ENCODE measurements at regions not wholly inside any gene's neighbourhood (a gene's known extent, or its start where the extent isn't known, plus 50 kb on each side); places are given as distances from the start of the nearest gene placed in this dataset.

DNA sequence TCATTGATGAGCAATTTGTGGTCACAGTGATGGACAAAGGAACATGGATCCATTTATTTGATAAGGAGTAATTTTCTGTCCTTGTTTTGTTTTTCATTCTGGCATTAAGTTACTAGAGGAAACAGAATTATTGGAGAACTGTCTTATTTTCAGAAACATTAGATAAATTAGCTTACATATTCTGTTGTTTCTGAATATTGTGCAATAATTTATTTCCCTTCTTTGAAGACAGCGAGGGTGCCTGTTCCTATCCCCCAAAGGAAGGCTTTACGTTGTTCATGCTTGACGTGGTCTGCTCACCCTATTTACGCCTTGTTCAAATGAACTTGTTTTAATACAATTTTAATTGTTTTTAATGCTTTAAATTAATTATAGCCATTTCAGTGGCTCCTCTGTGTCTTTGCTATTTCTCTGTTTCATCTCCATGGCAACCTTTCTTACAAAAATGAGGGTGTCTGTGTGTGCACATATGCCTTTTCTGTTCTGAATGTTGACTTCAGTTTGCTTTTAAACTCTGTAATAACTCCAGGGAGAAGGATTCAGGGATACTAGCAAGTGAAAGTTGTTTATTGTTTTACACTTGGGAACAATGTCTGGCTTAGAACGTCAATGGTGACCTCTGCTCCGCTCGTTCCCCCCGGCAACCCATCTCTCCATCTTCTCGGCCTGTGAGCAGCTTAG, 138.3 kb upstream of the PLET1 start:
- no peak for DNase-seq
- no peak for TF ChIP-seq POLR2AphosphoS5 (IDR thresholded peaks at IDR 0.05)
- TF ChIP-seq, protein P1, sequence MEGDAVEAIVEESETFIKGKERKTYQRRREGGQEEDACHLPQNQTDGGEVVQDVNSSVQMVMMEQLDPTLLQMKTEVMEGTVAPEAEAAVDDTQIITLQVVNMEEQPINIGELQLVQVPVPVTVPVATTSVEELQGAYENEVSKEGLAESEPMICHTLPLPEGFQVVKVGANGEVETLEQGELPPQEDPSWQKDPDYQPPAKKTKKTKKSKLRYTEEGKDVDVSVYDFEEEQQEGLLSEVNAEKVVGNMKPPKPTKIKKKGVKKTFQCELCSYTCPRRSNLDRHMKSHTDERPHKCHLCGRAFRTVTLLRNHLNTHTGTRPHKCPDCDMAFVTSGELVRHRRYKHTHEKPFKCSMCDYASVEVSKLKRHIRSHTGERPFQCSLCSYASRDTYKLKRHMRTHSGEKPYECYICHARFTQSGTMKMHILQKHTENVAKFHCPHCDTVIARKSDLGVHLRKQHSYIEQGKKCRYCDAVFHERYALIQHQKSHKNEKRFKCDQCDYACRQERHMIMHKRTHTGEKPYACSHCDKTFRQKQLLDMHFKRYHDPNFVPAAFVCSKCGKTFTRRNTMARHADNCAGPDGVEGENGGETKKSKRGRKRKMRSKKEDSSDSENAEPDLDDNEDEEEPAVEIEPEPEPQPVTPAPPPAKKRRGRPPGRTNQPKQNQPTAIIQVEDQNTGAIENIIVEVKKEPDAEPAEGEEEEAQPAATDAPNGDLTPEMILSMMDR (IDR thresholded peaks at IDR 0.05) = no peak
- TF ChIP-seq EP300 (IDR thresholded peaks at IDR 0.05; ENCODE audit: low read depth) = no peak
- no peak for TF ChIP-seq POLR2A (IDR thresholded peaks at IDR 0.05)
- intact Hi-C loops (cut with DNase I; ENCODE audit: low total_unique reads) (no loop called here), in situ Hi-C loops (cut with MboI; ENCODE audit: low pct_ligation_motif_present in 1 of 4, low pct_unique_long_range_greater_than_20kb in 1 of 4, low sequenced_read_pairs in 3 of 4) (no loop called here)
- Histone ChIP-seq H3K9me3 (no peaks in the 10 kb centered on the region), H3K4me1 (no peaks in the 10 kb centered on the region), H3K36me3 (no peaks in the 10 kb centered on the region), H3K4me3 (no peak overlapping the region), H3K27ac (no peak overlapping the region), H3K27me3 (no peaks in the 10 kb centered on the region)
- 75 to 78% methylated on average over 7 to 9 of the region's 9 CpGs for WGBS, 2 donors (ENCODE audit: low coverage in 1 of 2)

DNA sequence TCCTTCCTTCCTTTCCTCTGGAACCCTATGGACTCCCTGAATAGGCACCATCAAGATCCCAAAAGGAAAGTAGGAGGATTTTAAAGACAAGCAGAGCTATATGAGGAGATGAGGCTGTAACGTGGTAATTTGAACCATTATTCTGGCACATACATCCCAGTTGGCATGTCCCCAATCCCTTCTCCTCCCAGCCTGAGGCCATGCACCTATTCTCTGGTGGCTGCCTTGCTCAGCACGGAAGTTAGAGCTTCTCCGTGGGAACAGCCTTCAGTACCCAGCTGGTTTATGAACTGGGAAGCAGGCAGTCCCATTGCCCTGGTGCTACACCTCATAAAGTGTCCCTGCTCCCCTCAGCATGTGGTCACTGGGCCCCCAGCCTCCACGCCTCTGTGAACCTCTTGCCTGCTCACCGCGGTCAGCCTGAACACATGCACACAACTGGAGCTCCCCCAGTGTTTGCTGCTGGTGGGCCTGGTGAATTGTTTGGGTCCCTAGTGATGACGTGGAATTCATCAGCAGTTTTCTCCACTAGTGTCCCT, 139.9 kb upstream of the PLET1 start:
- TF ChIP-seq, protein P1 (IDR thresholded peaks at IDR 0.05) = no peak
- TF ChIP-seq POLR2AphosphoS5 (IDR thresholded peaks at IDR 0.05) (no peak), POLR2A (IDR thresholded peaks at IDR 0.05) (no peak), EP300 (IDR thresholded peaks at IDR 0.05; ENCODE audit: low read depth) (no peak)
- Histone ChIP-seq H3K27ac (no peak overlapping the region), H3K36me3 (no peaks in the 10 kb centered on the region), H3K9me3 (no peaks in the 10 kb centered on the region), H3K27me3 (no peaks in the 10 kb centered on the region), H3K4me1 (no peaks in the 10 kb centered on the region), H3K4me3 (no peak overlapping the region)
- intact Hi-C loops (cut with DNase I; ENCODE audit: low total_unique reads) = no loop called here
- in situ Hi-C loops (cut with MboI; ENCODE audit: low pct_ligation_motif_present in 1 of 4, low pct_unique_long_range_greater_than_20kb in 1 of 4, low sequenced_read_pairs in 3 of 4) = no loop called here
- 64% methylated on average over 7 of the region's 7 CpGs; no CpG with 5 or more reads in 1 of the 2 donors for WGBS, 2 donors (ENCODE audit: low coverage in 1 of 2)
- DNase-seq = no peak

DNA sequence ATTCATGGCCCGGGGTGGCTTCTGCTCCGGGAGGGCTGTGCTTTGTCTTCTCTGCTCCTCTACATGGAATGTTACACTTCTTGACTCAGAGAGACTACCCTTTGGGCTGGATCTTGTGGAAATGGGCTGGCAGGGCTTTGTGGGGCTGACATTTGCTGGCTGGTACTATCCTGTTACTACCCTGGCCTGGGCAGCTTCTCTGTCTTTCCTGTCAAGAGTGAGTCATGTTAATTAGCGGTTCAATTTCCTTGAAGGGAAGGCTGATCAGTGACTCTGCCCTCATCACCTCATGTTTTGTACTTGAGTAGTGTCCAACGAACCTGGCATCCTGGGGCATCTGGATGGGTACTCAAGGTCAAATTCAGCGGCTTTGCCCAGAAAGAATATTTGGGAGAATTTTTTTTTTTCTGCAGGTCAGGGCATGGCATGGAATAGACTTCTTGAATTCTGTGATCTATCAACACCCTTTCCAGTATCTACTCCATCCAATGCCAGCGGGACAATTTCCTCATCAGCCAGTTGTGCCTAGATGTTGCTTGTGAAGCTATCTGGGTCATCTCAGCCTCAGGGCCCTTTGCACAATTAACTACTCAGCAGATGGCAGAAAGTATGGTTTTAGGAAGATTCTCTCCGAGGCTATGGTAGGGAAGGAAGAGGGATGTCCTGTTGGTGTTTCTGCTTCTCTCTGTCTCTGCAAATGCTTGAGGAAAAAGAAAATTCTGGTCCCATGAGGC, 140.5 kb upstream of the PLET1 start:
- in situ Hi-C loops (cut with MboI; ENCODE audit: low pct_ligation_motif_present in 1 of 4, low pct_unique_long_range_greater_than_20kb in 1 of 4, low sequenced_read_pairs in 3 of 4) = no loop called here
- no peak for DNase-seq
- no peak overlapping the region for H3K27ac ChIP-seq
- no peak overlapping the region for H3K4me3 ChIP-seq
- H3K27me3 ChIP-seq = no peaks in the 10 kb centered on the region
- no peaks in the 10 kb centered on the region for H3K36me3 ChIP-seq
- TF ChIP-seq EP300 (IDR thresholded peaks at IDR 0.05; ENCODE audit: low read depth) (no peak), POLR2AphosphoS5 (IDR thresholded peaks at IDR 0.05) (no peak), POLR2A (IDR thresholded peaks at IDR 0.05) (no peak)
- TF ChIP-seq, protein P1 (IDR thresholded peaks at IDR 0.05) = no peak
- intact Hi-C loops (cut with DNase I; ENCODE audit: low total_unique reads) = no loop called here
- WGBS, 2 donors (ENCODE audit: low coverage in 1 of 2) = 71 to 89% methylated on average over 3 to 7 of the region's 7 CpGs
- no peaks in the 10 kb centered on the region for H3K9me3 ChIP-seq
- H3K4me1 ChIP-seq = no peaks in the 10 kb centered on the region

DNA sequence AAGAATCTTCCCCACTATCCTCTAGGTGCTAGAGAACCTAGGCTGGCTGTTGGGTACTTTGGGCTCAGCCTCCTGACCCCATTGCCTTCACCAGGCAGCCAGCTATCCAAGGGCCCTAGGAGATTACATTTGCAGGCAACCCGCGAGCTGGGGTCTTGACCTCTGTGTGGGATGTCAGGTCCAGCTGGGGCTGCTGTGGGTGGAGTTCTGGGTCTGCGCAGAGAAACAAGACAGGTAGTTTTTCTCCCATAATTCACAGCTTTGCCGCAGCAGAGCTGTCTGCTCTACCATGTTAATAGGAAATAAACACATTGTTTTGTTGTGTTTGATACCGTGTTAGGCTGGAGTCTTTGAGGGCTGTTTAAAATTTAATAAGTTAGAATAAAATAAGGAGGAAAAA, 142.8 kb upstream of the PLET1 start:
- no peak for TF ChIP-seq POLR2A (IDR thresholded peaks at IDR 0.05)
- TF ChIP-seq, protein P1 (IDR thresholded peaks at IDR 0.05) = no peak
- Histone ChIP-seq H3K27ac (no peak overlapping the region), H3K4me1 (no peaks in the 10 kb centered on the region), H3K4me3 (no peak overlapping the region), H3K9me3 (no peaks in the 10 kb centered on the region), H3K27me3 (no peaks in the 10 kb centered on the region), H3K36me3 (no peaks in the 10 kb centered on the region)
- intact Hi-C loops (cut with DNase I; ENCODE audit: low total_unique reads) = no loop called here
- in situ Hi-C loops (cut with MboI; ENCODE audit: low pct_ligation_motif_present in 1 of 4, low pct_unique_long_range_greater_than_20kb in 1 of 4, low sequenced_read_pairs in 3 of 4) = no loop called here
- WGBS, 2 donors (ENCODE audit: low coverage in 1 of 2) = 67 to 89% methylated on average over 1 to 5 of the region's 5 CpGs
- no peak for DNase-seq

All from transverse colon (tissue), 4 donors.